ENCODE measurements at regions not wholly inside any gene's neighbourhood (a gene's known extent, or its start where the extent isn't known, plus 50 kb on each side); places are given as distances from the start of the nearest gene placed in this dataset.

DNA sequence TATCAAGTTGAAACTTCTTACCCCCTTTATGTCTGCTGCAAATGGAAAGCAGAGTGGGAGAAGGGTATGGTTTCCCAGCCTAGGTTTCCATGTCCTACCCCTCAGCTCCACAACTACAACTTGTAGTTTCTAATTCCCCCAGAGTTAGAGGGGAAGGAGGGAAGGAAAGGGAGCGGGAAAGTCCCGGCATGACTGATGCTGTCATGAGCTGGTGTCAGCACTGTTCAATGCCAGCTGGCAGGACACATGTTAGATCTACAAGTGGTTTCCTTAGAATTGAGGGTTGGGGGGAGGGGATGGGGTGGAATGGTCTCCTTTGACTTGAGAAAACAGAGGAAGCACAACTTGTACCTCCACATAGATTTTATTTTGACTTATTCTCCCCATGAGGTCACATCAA, 194.0 kb downstream of the MBD2 start:
- H3K4ac ChIP-seq (ENCODE audit: low read depth, low read length): no peak overlapping the region
- H2AFZ ChIP-seq (replicated peaks; ENCODE audit: low read length, poor library complexity): no peak overlapping the region
- H3K79me1 ChIP-seq (ENCODE audit: low read depth in 1 of 2, low read length in 2 of 2): no peaks in the 10 kb centered on the region
- H3K14ac ChIP-seq (replicated peaks; ENCODE audit: low read depth, low read length): no peak overlapping the region
- intact Hi-C loops (cut with micrococcal nuclease) (no loop called here), dilution Hi-C loops (cut with HindIII; ENCODE audit: low sequenced_read_pairs, unreplicated experiment) (no loop called here), in situ Hi-C loops (cut with MboI; ENCODE audit: low sequenced_read_pairs) (no loop called here)
- BruUV-seq (replicated peaks): no TSS peak
- no peaks in the 10 kb centered on the region for H3K9me1 ChIP-seq (ENCODE audit: insufficient read depth, low read length)
- no peaks in the 10 kb centered on the region for H3K36me3 ChIP-seq (ENCODE audit: control insufficient read depth, insufficient read depth, low read length)
- no CpG with 5 or more reads among the region's 2 CpGs for WGBS, 2 experiments (ENCODE audit: extremely low coverage in 2 of 2, insufficient read length in 1 of 2)
- H3K27ac ChIP-seq (ENCODE audit: insufficient read depth, low read length): no peak overlapping the region
- H3K9me3 ChIP-seq (ENCODE audit: control insufficient read depth, insufficient read depth, low read length): peaks cover 11% of the 10 kb centered on the region; the same call in 1 of the 2 replicates
- ChIA-PET POLR2A (ENCODE audit: unreplicated experiment) (no interaction called here), CTCF (interaction anchor here (0.6 kb wide), 1 partner anchor 32 kb away, joined by 6 read pairs; no protein-coding TSS in a partner anchor)
- H2BK20ac ChIP-seq (ENCODE audit: low read depth, low read length): no peak overlapping the region
- no peak overlapping the region for H3K4me3 ChIP-seq (ENCODE audit: insufficient read depth, low read depth, low read length)
- no peak overlapping the region for H3K23ac ChIP-seq (ENCODE audit: low read depth, low read length)
- DNase-seq (no peak), ATAC-seq (ENCODE audit: low read depth) (no peak)
- H3K18ac ChIP-seq (ENCODE audit: low read depth, low read length): no peak overlapping the region
- no peak for TF ChIP-seq CHD1 (IDR thresholded peaks at IDR 0.05; ENCODE audit: low read depth, low read length)
- TF ChIP-seq NFE2L2 (IDR thresholded peaks at IDR 0.05; ENCODE audit: low read depth, low read length): no peak
- TF ChIP-seq CEBPB (IDR thresholded peaks at IDR 0.05; ENCODE audit: low read depth, low read length): no peak
- TF ChIP-seq RCOR1 (IDR thresholded peaks at IDR 0.05; ENCODE audit: insufficient replicate concordance, low read length): no peak
- TF ChIP-seq MAZ (IDR thresholded peaks at IDR 0.05; ENCODE audit: borderline replicate concordance, low read depth, low read length): no peak
- TF ChIP-seq, protein P1, sequence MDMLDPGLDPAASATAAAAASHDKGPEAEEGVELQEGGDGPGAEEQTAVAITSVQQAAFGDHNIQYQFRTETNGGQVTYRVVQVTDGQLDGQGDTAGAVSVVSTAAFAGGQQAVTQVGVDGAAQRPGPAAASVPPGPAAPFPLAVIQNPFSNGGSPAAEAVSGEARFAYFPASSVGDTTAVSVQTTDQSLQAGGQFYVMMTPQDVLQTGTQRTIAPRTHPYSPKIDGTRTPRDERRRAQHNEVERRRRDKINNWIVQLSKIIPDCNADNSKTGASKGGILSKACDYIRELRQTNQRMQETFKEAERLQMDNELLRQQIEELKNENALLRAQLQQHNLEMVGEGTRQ (IDR thresholded peaks at IDR 0.05; ENCODE audit: low read depth, low read length): no peak
- TF ChIP-seq MXI1 (IDR thresholded peaks at IDR 0.05; ENCODE audit: borderline replicate concordance, low read depth, low read length): no peak
- no peak for TF ChIP-seq RAD21 (IDR thresholded peaks at IDR 0.05; ENCODE audit: low read length)
- no peak for TF ChIP-seq POLR2A (IDR thresholded peaks at IDR 0.05; ENCODE audit: low read depth, low read length)
- no peak for TF ChIP-seq RFX5 (IDR thresholded peaks at IDR 0.05; ENCODE audit: low read depth, low read length)
- TF ChIP-seq, protein P2, sequence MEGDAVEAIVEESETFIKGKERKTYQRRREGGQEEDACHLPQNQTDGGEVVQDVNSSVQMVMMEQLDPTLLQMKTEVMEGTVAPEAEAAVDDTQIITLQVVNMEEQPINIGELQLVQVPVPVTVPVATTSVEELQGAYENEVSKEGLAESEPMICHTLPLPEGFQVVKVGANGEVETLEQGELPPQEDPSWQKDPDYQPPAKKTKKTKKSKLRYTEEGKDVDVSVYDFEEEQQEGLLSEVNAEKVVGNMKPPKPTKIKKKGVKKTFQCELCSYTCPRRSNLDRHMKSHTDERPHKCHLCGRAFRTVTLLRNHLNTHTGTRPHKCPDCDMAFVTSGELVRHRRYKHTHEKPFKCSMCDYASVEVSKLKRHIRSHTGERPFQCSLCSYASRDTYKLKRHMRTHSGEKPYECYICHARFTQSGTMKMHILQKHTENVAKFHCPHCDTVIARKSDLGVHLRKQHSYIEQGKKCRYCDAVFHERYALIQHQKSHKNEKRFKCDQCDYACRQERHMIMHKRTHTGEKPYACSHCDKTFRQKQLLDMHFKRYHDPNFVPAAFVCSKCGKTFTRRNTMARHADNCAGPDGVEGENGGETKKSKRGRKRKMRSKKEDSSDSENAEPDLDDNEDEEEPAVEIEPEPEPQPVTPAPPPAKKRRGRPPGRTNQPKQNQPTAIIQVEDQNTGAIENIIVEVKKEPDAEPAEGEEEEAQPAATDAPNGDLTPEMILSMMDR (conservative IDR thresholded peaks at IDR 0.05; ENCODE audit: low read depth, low read length): no peak
- no peaks in the 10 kb centered on the region for H4K20me1 ChIP-seq (ENCODE audit: insufficient read depth, low read length)
- no peak overlapping the region for H4K5ac ChIP-seq (ENCODE audit: low read depth, low read length)
- no peak overlapping the region for H2AK5ac ChIP-seq (ENCODE audit: low read depth, low read length)
- no peak overlapping the region for H2AK9ac ChIP-seq (replicated peaks; ENCODE audit: low read depth, low read length, poor library complexity)
- H4K91ac ChIP-seq (ENCODE audit: insufficient read depth, low read depth, low read length): no peak overlapping the region
- no peak overlapping the region for H4K8ac ChIP-seq (ENCODE audit: low read depth in 2 of 2, low read length in 2 of 2)
- no peak overlapping the region for H3K9ac ChIP-seq (ENCODE audit: low read depth, low read length)
- no peak overlapping the region for H2BK5ac ChIP-seq (ENCODE audit: low read depth, low read length, poor library complexity, severe bottlenecking)
- H2BK120ac ChIP-seq (ENCODE audit: low read depth, low read length): no peak overlapping the region
- no peak overlapping the region for H3K56ac ChIP-seq (ENCODE audit: extremely low read depth, insufficient read depth, low read length)
- H3K4me2 ChIP-seq (ENCODE audit: low read depth, low read length): no peak overlapping the region
- no peaks in the 10 kb centered on the region for H3K27me3 ChIP-seq (ENCODE audit: control insufficient read depth, insufficient read depth, low read length)
- no peaks in the 10 kb centered on the region for H3K4me1 ChIP-seq (ENCODE audit: control insufficient read depth, insufficient read depth, low read length)
- no peak overlapping the region for H2BK15ac ChIP-seq (ENCODE audit: low read depth, low read length)

All from IMR-90 (cell line).